ENCODE measurements at regions not wholly inside any gene's neighbourhood (a gene's known extent, or its start where the extent isn't known, plus 50 kb on each side); places are given as distances from the start of the nearest gene placed in this dataset.

DNA sequence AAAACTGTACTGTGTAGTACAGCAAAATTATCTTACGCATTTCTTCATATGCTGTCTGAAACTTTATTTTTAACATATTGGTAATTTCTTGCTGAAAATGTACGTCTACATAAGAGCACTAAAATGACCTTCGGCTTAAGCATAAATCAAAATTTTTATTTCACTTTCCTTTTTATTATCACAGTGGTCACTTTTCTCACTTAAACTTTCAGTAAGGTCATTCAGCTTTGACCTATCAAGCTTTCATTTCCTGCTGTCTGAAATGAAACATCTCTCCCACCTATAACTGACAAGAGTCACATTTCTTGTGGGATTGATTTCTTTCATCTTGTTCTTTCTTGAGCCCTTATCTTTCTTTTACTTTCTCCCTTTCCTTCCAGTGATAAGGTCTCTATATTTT lies 2212.7 kb upstream of the PCDH20 start:
- no peaks in the 10 kb centered on the region for H3K36me3 ChIP-seq (ENCODE audit: control insufficient read depth in 1 of 2, insufficient read depth in 2 of 2, low read length in 2 of 2)
- no peak overlapping the region for H3K4me3 ChIP-seq (replicated peaks in 1 of 2; ENCODE audit: low read depth in 1 of 2, low read length in 2 of 2)
- no TSS peak for BruUV-seq (replicated peaks)
- no peak for ATAC-seq
- H3K79me2 ChIP-seq (ENCODE audit: insufficient read depth, low read length), result no peaks in the 10 kb centered on the region
- CTCF ChIA-PET, result no interaction called here
- H3K4me1 ChIP-seq (ENCODE audit: control insufficient read depth in 1 of 2, insufficient read depth in 2 of 2, low read length in 2 of 2), result no peaks in the 10 kb centered on the region
- H3K4me2 ChIP-seq (ENCODE audit: low read length), result no peak overlapping the region
- H3K27me3 ChIP-seq (ENCODE audit: insufficient read depth, low read length), result no peaks in the 10 kb centered on the region
- RAD21 ChIA-PET (ENCODE audit: low non-redundant PET in 1 of 2, low total read pairs in 2 of 2, uncharacterized antibody in 2 of 2, unreplicated experiment in 2 of 2), result no interaction called here
- POLR2A ChIA-PET, result no interaction called here
- intact Hi-C loops (cut with micrococcal nuclease), result no loop called here
- DNase-seq (ENCODE audit: low read depth, low spot score), result no peak
- no peak for TF ChIP-seq JUND (IDR thresholded peaks at IDR 0.05)
- TF ChIP-seq EZH2phosphoT487 (IDR thresholded peaks at IDR 0.05; ENCODE audit: borderline replicate concordance), result no peak
- TF ChIP-seq YY1 (IDR thresholded peaks at IDR 0.05; ENCODE audit: extremely low read depth, insufficient replicate concordance, low read depth, low read length), result no peak
- TF ChIP-seq, protein P1, sequence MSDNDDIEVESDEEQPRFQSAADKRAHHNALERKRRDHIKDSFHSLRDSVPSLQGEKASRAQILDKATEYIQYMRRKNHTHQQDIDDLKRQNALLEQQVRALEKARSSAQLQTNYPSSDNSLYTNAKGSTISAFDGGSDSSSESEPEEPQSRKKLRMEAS (IDR thresholded peaks at IDR 0.05), result no peak
- TF ChIP-seq SRF (IDR thresholded peaks at IDR 0.05; ENCODE audit: low read depth), result no peak
- TF ChIP-seq CEBPB (IDR thresholded peaks at IDR 0.05; ENCODE audit: low read depth), result no peak
- no peak for TF ChIP-seq EZH2 (IDR thresholded peaks at IDR 0.05)
- TF ChIP-seq POLR2A (IDR thresholded peaks at IDR 0.05; ENCODE audit: borderline replicate concordance, extremely low read depth, insufficient read depth, insufficient read length), result no peak
- TF ChIP-seq, protein P2, sequence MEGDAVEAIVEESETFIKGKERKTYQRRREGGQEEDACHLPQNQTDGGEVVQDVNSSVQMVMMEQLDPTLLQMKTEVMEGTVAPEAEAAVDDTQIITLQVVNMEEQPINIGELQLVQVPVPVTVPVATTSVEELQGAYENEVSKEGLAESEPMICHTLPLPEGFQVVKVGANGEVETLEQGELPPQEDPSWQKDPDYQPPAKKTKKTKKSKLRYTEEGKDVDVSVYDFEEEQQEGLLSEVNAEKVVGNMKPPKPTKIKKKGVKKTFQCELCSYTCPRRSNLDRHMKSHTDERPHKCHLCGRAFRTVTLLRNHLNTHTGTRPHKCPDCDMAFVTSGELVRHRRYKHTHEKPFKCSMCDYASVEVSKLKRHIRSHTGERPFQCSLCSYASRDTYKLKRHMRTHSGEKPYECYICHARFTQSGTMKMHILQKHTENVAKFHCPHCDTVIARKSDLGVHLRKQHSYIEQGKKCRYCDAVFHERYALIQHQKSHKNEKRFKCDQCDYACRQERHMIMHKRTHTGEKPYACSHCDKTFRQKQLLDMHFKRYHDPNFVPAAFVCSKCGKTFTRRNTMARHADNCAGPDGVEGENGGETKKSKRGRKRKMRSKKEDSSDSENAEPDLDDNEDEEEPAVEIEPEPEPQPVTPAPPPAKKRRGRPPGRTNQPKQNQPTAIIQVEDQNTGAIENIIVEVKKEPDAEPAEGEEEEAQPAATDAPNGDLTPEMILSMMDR (IDR thresholded peaks at IDR 0.05 in 2 of 3, conservative IDR thresholded peaks at IDR 0.05 in 1 of 3; ENCODE audit: borderline replicate concordance in 1 of 3, insufficient read depth in 1 of 3, low read depth in 2 of 3, low read length in 2 of 3), result no peak
- TF ChIP-seq SIN3A (IDR thresholded peaks at IDR 0.05; ENCODE audit: low read depth), result no peak
- TF ChIP-seq, protein P3, sequence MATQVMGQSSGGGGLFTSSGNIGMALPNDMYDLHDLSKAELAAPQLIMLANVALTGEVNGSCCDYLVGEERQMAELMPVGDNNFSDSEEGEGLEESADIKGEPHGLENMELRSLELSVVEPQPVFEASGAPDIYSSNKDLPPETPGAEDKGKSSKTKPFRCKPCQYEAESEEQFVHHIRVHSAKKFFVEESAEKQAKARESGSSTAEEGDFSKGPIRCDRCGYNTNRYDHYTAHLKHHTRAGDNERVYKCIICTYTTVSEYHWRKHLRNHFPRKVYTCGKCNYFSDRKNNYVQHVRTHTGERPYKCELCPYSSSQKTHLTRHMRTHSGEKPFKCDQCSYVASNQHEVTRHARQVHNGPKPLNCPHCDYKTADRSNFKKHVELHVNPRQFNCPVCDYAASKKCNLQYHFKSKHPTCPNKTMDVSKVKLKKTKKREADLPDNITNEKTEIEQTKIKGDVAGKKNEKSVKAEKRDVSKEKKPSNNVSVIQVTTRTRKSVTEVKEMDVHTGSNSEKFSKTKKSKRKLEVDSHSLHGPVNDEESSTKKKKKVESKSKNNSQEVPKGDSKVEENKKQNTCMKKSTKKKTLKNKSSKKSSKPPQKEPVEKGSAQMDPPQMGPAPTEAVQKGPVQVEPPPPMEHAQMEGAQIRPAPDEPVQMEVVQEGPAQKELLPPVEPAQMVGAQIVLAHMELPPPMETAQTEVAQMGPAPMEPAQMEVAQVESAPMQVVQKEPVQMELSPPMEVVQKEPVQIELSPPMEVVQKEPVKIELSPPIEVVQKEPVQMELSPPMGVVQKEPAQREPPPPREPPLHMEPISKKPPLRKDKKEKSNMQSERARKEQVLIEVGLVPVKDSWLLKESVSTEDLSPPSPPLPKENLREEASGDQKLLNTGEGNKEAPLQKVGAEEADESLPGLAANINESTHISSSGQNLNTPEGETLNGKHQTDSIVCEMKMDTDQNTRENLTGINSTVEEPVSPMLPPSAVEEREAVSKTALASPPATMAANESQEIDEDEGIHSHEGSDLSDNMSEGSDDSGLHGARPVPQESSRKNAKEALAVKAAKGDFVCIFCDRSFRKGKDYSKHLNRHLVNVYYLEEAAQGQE (IDR thresholded peaks at IDR 0.05; ENCODE audit: low read depth), result no peak
- H4K20me1 ChIP-seq (ENCODE audit: insufficient read depth), result no peaks in the 10 kb centered on the region
- H3K9me3 ChIP-seq (ENCODE audit: control insufficient read depth in 1 of 2, insufficient read depth in 1 of 2, low read depth in 1 of 2, low read length in 2 of 2), result no peaks in the 10 kb centered on the region
- no peak overlapping the region for H3K27ac ChIP-seq (ENCODE audit: low read depth, low read length)
- no peak overlapping the region for H2AFZ ChIP-seq (ENCODE audit: low read depth, low read length, poor library complexity, severe bottlenecking)
- H3K9ac ChIP-seq (ENCODE audit: low read length), result no peak overlapping the region
- no peaks in the 10 kb centered on the region for H3K9me2 ChIP-seq (ENCODE audit: insufficient read depth)

All from HCT116 (cell line).